MCF 10A (cell line): ENCODE measurements at regions not wholly inside any gene's neighbourhood (a gene's known extent, or its start where the extent isn't known, plus 50 kb on each side); places are given as distances from the start of the nearest gene placed in this dataset.

ENCODE experiments used
- BruUV-seq: library from RNA; stranded (reverse); fragments of 400-500 nt; replicated peaks from 2 replicates; lab custom pipeline; 2021; lab: Mats Ljungman, UMichigan
- CTCF ChIA-PET: fragments of 300-600 bp; sonication (Branson Sonifier 250); formaldehyde crosslinking; extraction: SDS; loops from one replicate; lab custom pipeline; 2021; ENCODE audit warnings: antibody characterized with exemption, inconsistent platforms; lab: Yijun Ruan, JAX
- POLR2A ChIA-PET: fragments of 300-600, 350-650 bp; sonication (Branson Sonifier 250); formaldehyde crosslinking; extraction: SDS; loops from one replicate; lab custom pipeline; 2020; ENCODE audit warnings: antibody characterized with exemption, inconsistent platforms; lab: Yijun Ruan, JAX
- DNase-seq: peaks from one replicate; pipeline ENCODE4 v3.0.0-alpha.2; 2018; ENCODE audit not compliant: unreplicated experiment
- H3K27ac Mint-ChIP-seq: one replicate; pipeline ENCODE4 v1.8.0; 2022; ENCODE audit warnings: mild to moderate bottlenecking, low read depth, mixed read lengths; ENCODE audit not compliant: unreplicated experiment
- H3K27me3 Mint-ChIP-seq: one replicate; pipeline ENCODE4 v1.8.0; 2022; ENCODE audit warnings: mixed read lengths; ENCODE audit not compliant: insufficient read depth, unreplicated experiment
- H3K36me3 Mint-ChIP-seq: one replicate; pipeline ENCODE4 v1.8.0; 2022; ENCODE audit warnings: mild to moderate bottlenecking, moderate library complexity, mixed read lengths; ENCODE audit not compliant: insufficient read depth, unreplicated experiment
- H3K4me1 Mint-ChIP-seq: one replicate; pipeline ENCODE4 v1.8.0; 2022; ENCODE audit warnings: mixed read lengths; ENCODE audit not compliant: insufficient read depth, unreplicated experiment
- H3K4me3 Mint-ChIP-seq: one replicate; pipeline ENCODE4 v1.8.0; 2022; ENCODE audit warnings: mild to moderate bottlenecking, moderate library complexity, mixed read lengths; ENCODE audit not compliant: unreplicated experiment
- H3K9me3 Mint-ChIP-seq: one replicate; pipeline ENCODE4 v1.8.0; 2022; ENCODE audit warnings: mixed read lengths; ENCODE audit not compliant: unreplicated experiment
- CTCF ChIP-seq: fragments of 200-600 bp; IDR thresholded peaks from one replicate; pipeline ENCODE4 v1.8.0; 2022; ENCODE audit warnings: antibody characterized with exemption, mild to moderate bottlenecking; ENCODE audit not compliant: unreplicated experiment
- intact Hi-C: fragments of 100-400 bp; cut with micrococcal nuclease; formaldehyde crosslinking; loops from 2 replicates; pipeline ENCODE4 v1.14.1; 2022

GRCh38 chr3:139284221-139284620 is 59.6 kb upstream of the MRPS22 start:
- Mint-ChIP-seq H3K4me1 (no peaks in the 10 kb centered on the region), H3K36me3 (no peaks in the 10 kb centered on the region), H3K27ac (no peak overlapping the region), H3K4me3 (no peak overlapping the region), H3K27me3 (peaks cover 29% of the 10 kb centered on the region), H3K9me3 (no peaks in the 10 kb centered on the region)
- TF ChIP-seq CTCF = no peak
- intact Hi-C loops = no loop called here
- no TSS peak for BruUV-seq
- ChIA-PET CTCF (interaction anchor here (0.9 kb wide), 1 partner anchor 17 kb away, joined by 3 read pairs; no protein-coding TSS in a partner anchor), POLR2A (no interaction called here)
- no peak for DNase-seq

- ChIA-PET CTCF (no interaction called here), POLR2A (no interaction called here)
- no peak for DNase-seq
- H3K4me1 Mint-ChIP-seq = no peaks in the 10 kb centered on the region
- no peak overlapping the region for H3K4me3 Mint-ChIP-seq
- H3K36me3 Mint-ChIP-seq = no peaks in the 10 kb centered on the region
- no TSS peak for BruUV-seq
- no peak for TF ChIP-seq CTCF
- no peaks in the 10 kb centered on the region for H3K9me3 Mint-ChIP-seq
- intact Hi-C loops = no loop called here
- H3K27ac Mint-ChIP-seq = no peak overlapping the region
- H3K27me3 Mint-ChIP-seq = peaks cover 19% of the 10 kb centered on the region
Observed at GRCh38 chr3:139285691-139286090, 58.1 kb upstream of the MRPS22 start.

- peaks cover 13% of the 10 kb centered on the region for H3K27me3 Mint-ChIP-seq
- no peak overlapping the region for H3K4me3 Mint-ChIP-seq
- H3K4me1 Mint-ChIP-seq = no peaks in the 10 kb centered on the region
- intact Hi-C loops = no loop called here
- no peak overlapping the region for H3K27ac Mint-ChIP-seq
- H3K36me3 Mint-ChIP-seq = no peaks in the 10 kb centered on the region
- ChIA-PET POLR2A (no interaction called here), CTCF (interaction anchor here (0.6 to 0.8 kb wide), 2 partner anchors 248 to 1138 kb away, joined by 3 to 6 read pairs; no protein-coding TSS in a partner anchor)
- DNase-seq = no peak
- H3K9me3 Mint-ChIP-seq = no peaks in the 10 kb centered on the region
- TF ChIP-seq CTCF = no peak
- no TSS peak for BruUV-seq
Observed at GRCh38 chr3:139286241-139286640, 57.6 kb upstream of the MRPS22 start.

GRCh38 chr3:139286825-139287224 is 57.0 kb upstream of the MRPS22 start:
- H3K9me3 Mint-ChIP-seq = no peaks in the 10 kb centered on the region
- intact Hi-C loops = no loop called here
- H3K4me3 Mint-ChIP-seq = no peak overlapping the region
- POLR2A ChIA-PET = no interaction called here
- CTCF ChIA-PET = interaction anchor here (0.6 to 0.8 kb wide), 2 partner anchors 249 to 1139 kb away, joined by 3 to 6 read pairs; no protein-coding TSS in a partner anchor
- no peak for DNase-seq
- H3K27me3 Mint-ChIP-seq = peaks cover 7% of the 10 kb centered on the region
- TF ChIP-seq CTCF = no peak
- no TSS peak for BruUV-seq
- H3K36me3 Mint-ChIP-seq = no peaks in the 10 kb centered on the region
- H3K27ac Mint-ChIP-seq = no peak overlapping the region
- H3K4me1 Mint-ChIP-seq = no peaks in the 10 kb centered on the region
